ACC112 (cell line): ENCODE measurements at regions not wholly inside any gene's neighbourhood (a gene's known extent, or its start where the extent isn't known, plus 50 kb on each side); places are given as distances from the start of the nearest gene placed in this dataset.
"Not testable (repeated sequence)": the region's sequence is repeated elsewhere in the genome, so short reads cannot be mapped to it uniquely, and the experiment has no call there.

Source experiments
- H2AFZ ChIP-seq: fragments of 200-600 bp; sonication (generic); one replicate; pipeline ENCODE4 v1.6.0; 2017; ENCODE audit warnings: antibody characterized with exemption, low read length; ENCODE audit not compliant: unreplicated experiment
- H3K27ac ChIP-seq: fragments of 200-600 bp; sonication (generic); 2 replicates; pipeline ENCODE4 v1.5.1; 2014; ENCODE audit warnings: low read depth, mild to moderate bottlenecking, antibody characterized with exemption, low read length, moderate library complexity
- H3K27me3 ChIP-seq: fragments of 200-600 bp; sonication (generic); 2 replicates; pipeline ENCODE4 v1.6.1; 2014; ENCODE audit warnings: mild to moderate bottlenecking, antibody characterized with exemption, low read length, moderate library complexity, mixed read lengths; ENCODE audit not compliant: insufficient read depth
- H3K36me3 ChIP-seq: fragments of 200-600 bp; sonication (generic); 2 replicates; pipeline ENCODE4 v1.6.1; 2016; ENCODE audit warnings: mild to moderate bottlenecking, antibody characterized with exemption, low read length, moderate library complexity, mixed read lengths; ENCODE audit not compliant: insufficient read depth
- H3K4me1 ChIP-seq: fragments of 200-600 bp; sonication (generic); one replicate; pipeline ENCODE4 v1.6.1; 2016; ENCODE audit warnings: low read length, mixed read lengths; ENCODE audit not compliant: insufficient read depth, unreplicated experiment, control insufficient read depth
- H3K4me3 ChIP-seq: fragments of 200-600 bp; sonication (generic); 2 replicates; pipeline ENCODE4 v1.5.1; 2014; ENCODE audit warnings: mild to moderate bottlenecking, low read depth, low read length
- H3K79me2 ChIP-seq: fragments of 200-600 bp; sonication (generic); one replicate; pipeline ENCODE4 v1.6.0; 2016; ENCODE audit warnings: low read length; ENCODE audit not compliant: control insufficient read depth, unreplicated experiment, insufficient read depth

DNA sequence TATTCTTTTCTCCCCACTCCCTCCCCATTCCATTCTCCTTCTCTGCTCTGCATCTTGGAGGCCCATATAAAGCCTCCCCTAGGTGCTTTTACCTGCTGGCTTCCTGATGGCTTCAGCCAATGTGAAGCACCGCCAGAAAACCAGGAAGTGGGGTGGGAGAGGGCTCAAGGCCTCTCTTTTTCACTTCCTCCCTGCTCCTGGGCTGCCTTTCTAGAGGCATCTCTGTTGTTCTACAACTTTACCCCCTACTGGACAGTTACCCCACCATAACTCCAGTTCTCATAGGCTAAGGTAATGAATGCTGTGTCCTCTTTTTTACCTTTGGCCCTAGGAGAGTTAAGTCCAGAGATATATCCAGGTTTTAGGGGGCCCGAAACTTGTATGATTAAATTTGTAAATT, 62.4 kb upstream of the PPARGC1A start:
- H3K36me3 ChIP-seq = no peaks in the 10 kb centered on the region
- no peak overlapping the region for H3K4me3 ChIP-seq
- H3K27ac ChIP-seq = no peak overlapping the region
- peak overlapping the region; percentile 0 for H2AFZ ChIP-seq
- H3K79me2 ChIP-seq = no peaks in the 10 kb centered on the region
- no peaks in the 10 kb centered on the region for H3K27me3 ChIP-seq
- H3K4me1 ChIP-seq = peaks cover 14% of the 10 kb centered on the region

- no peak overlapping the region for H2AFZ ChIP-seq
- H3K4me1 ChIP-seq = peaks cover 19% of the 10 kb centered on the region
- no peak overlapping the region for H3K4me3 ChIP-seq
- H3K27me3 ChIP-seq = no peaks in the 10 kb centered on the region
- H3K27ac ChIP-seq = no peak overlapping the region
- H3K79me2 ChIP-seq = no peaks in the 10 kb centered on the region
- H3K36me3 ChIP-seq = no peaks in the 10 kb centered on the region
Observed at GRCh38 chr4:23947826-23948225, 58.0 kb upstream of the PPARGC1A start.

DNA sequence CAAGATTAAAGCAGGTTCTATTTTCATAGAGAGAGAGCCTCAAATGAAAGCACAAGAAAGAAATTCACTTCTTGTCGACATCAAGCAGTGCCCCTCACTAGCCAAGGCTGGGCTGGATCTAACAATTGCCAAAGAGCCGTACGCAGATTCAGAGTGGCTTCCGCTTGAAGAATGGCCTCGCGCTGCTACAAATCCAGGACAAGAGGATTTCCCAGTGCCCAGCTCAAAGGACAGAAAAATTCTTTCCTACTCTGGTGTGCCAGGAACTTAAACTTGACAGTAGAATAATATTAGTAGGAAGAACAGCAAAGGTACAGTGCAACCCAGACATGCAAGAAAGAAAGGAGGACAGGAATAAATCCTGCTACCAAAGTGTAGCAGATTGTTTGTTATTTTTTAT, 56.5 kb upstream of the PPARGC1A start:
- Histone ChIP-seq H3K27me3 (no peaks in the 10 kb centered on the region), H3K27ac (peak overlapping the region; percentile 86; the same call in 1 of the 2 replicates), H3K36me3 (no peaks in the 10 kb centered on the region), H2AFZ (no peak overlapping the region), H3K79me2 (no peaks in the 10 kb centered on the region), H3K4me1 (peaks cover 22% of the 10 kb centered on the region), H3K4me3 (no peak overlapping the region)

- peak overlapping the region; percentile 40; the same call in 1 of the 2 replicates for H3K4me3 ChIP-seq
- H3K79me2 ChIP-seq = no peaks in the 10 kb centered on the region
- H3K36me3 ChIP-seq = no peaks in the 10 kb centered on the region
- H3K27me3 ChIP-seq = no peaks in the 10 kb centered on the region
- H2AFZ ChIP-seq = peak overlapping the region; percentile 63
- peaks cover 22% of the 10 kb centered on the region for H3K4me1 ChIP-seq
- peak overlapping the region; percentile 86 for H3K27ac ChIP-seq
Observed at GRCh38 chr4:23945451-23946017, 55.7 kb upstream of the PPARGC1A start.

GRCh38 chr4:23944556-23944955, 54.7 kb upstream of the PPARGC1A start:
- H3K4me1 ChIP-seq = peaks cover 22% of the 10 kb centered on the region

DNA sequence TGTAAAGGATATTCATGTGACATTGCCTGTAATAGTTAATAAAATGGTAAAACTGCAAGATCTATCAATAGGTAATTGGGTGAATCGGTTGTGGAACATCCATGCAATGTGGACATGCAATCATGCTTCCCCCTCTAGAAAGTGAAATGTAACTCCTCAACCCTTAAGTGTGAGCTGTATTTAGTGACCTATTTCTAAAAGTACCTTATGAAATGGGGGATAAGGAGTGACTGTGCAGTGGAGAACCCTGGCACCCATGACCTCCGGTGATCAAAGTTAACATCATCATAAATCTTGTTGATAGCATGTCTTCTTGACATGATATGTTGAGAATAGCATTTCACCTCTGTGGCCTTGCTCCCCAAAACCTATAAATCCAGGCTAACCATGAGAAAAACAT, 53.6 kb upstream of the PPARGC1A start:
- no peaks in the 10 kb centered on the region for H3K79me2 ChIP-seq
- H3K4me1 ChIP-seq = peaks cover 22% of the 10 kb centered on the region
- H3K27me3 ChIP-seq = no peaks in the 10 kb centered on the region
- no peak overlapping the region for H3K4me3 ChIP-seq
- no peak overlapping the region for H3K27ac ChIP-seq
- no peak overlapping the region for H2AFZ ChIP-seq
- H3K36me3 ChIP-seq = no peaks in the 10 kb centered on the region

More at GRCh38 chr4:23944556-23944955, 54.7 kb upstream of the PPARGC1A start:
- H3K4me3 ChIP-seq, H3K27me3 ChIP-seq, H3K79me2 ChIP-seq, H2AFZ ChIP-seq, H3K36me3 ChIP-seq: not testable (repeated sequence)
- H3K27ac ChIP-seq = peak overlapping the region; percentile 34; the same call in 1 of the 2 replicates

DNA sequence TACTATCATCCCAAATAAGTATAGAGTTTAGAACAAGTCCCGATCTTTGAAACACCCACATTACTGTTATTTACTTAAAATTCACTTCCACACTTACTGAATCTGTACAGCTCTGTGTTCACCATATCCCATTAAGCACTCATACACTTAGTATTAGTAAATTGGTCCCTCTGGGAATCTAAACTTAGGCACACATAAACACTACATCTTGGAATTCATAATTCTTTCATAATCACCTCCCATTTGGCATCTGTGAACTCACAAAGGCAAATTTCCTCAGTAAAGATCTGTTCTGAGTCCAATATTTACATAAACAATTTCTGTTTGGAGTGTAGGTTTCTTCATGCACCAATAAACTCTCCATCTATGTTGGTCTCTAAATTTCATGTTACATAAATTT, 52.6 kb upstream of the PPARGC1A start:
- Histone ChIP-seq H3K36me3 (no peaks in the 10 kb centered on the region), H3K79me2 (no peaks in the 10 kb centered on the region)

More for the DNA sequence above, 52.6 kb upstream of the PPARGC1A start:
- Histone ChIP-seq H2AFZ (no peak overlapping the region), H3K4me3 (no peak overlapping the region), H3K27ac (no peak overlapping the region), H3K4me1 (peaks cover 22% of the 10 kb centered on the region), H3K27me3 (no peaks in the 10 kb centered on the region)
